ENCODE measurements at regions not wholly inside any gene's neighbourhood (a gene's known extent, or its start where the extent isn't known, plus 50 kb on each side); places are given as distances from the start of the nearest gene placed in this dataset.

GRCh38 chr3:110895054-110895453 lies 176.6 kb upstream of the NECTIN3 start:
- no peak for TF ChIP-seq AFF4 (CRISPR knock-in tag; IDR thresholded peaks at IDR 0.05; ENCODE audit: borderline replicate concordance)
- no peak for TF ChIP-seq CTCF (IDR thresholded peaks at IDR 0.05)
- TF ChIP-seq SMAD4 (CRISPR knock-in tag; IDR thresholded peaks at IDR 0.05) = no peak
- TF ChIP-seq ZNF281 (CRISPR knock-in tag; IDR thresholded peaks at IDR 0.05) = no peak
- TF ChIP-seq NR3C1 (CRISPR knock-in tag; conservative IDR thresholded peaks at IDR 0.05; ENCODE audit: low read depth) = no peak
- TF ChIP-seq NR2C2 (CRISPR knock-in tag; IDR thresholded peaks at IDR 0.05) = no peak
- TF ChIP-seq RELA (CRISPR knock-in tag; IDR thresholded peaks at IDR 0.05; ENCODE audit: borderline replicate concordance) = no peak
- no peak for TF ChIP-seq USF1 (CRISPR knock-in tag; IDR thresholded peaks at IDR 0.05)
- TF ChIP-seq E2F1 (CRISPR knock-in tag; IDR thresholded peaks at IDR 0.05) = no peak
- TF ChIP-seq MLX (CRISPR knock-in tag; IDR thresholded peaks at IDR 0.05) = no peak
- no peak for TF ChIP-seq ZBTB21 (CRISPR knock-in tag; IDR thresholded peaks at IDR 0.05; ENCODE audit: borderline replicate concordance)
- TF ChIP-seq ZNF138 (CRISPR knock-in tag; conservative IDR thresholded peaks at IDR 0.05) = no peak
- TF ChIP-seq ATF2 (CRISPR knock-in tag; IDR thresholded peaks at IDR 0.05; ENCODE audit: borderline replicate concordance, low read depth) = no peak
- no peak for TF ChIP-seq E2F4 (CRISPR knock-in tag; IDR thresholded peaks at IDR 0.05; ENCODE audit: borderline replicate concordance, low read depth)

Data from WTC11 (cell line).